ENCODE measurements at regions not wholly inside any gene's neighbourhood (a gene's known extent, or its start where the extent isn't known, plus 50 kb on each side); places are given as distances from the start of the nearest gene placed in this dataset.

GRCh38 chr4:188454575-188454974 is 315.3 kb downstream of the TRIML1 start:
- H3K4me1 Mint-ChIP-seq (ENCODE audit: low read depth, unreplicated experiment), result no peaks in the 10 kb centered on the region

GRCh38 chr4:188455062-188455752 is 316.0 kb downstream of the TRIML1 start:
- H3K4me1 Mint-ChIP-seq (ENCODE audit: low read depth, unreplicated experiment), result no peaks in the 10 kb centered on the region
- no peak for TF ChIP-seq CTCF (IDR thresholded peaks at IDR 0.05; ENCODE audit: partially characterized antibody, unreplicated experiment)
- no peak overlapping the region for H3K27ac Mint-ChIP-seq (ENCODE audit: unreplicated experiment)
- H3K9me3 Mint-ChIP-seq (ENCODE audit: unreplicated experiment), result no peaks in the 10 kb centered on the region
- no peaks in the 10 kb centered on the region for H3K36me3 Mint-ChIP-seq (ENCODE audit: unreplicated experiment)
- no peaks in the 10 kb centered on the region for H3K27me3 Mint-ChIP-seq (ENCODE audit: unreplicated experiment)
- no peak for DNase-seq
- H3K4me3 Mint-ChIP-seq (ENCODE audit: unreplicated experiment), result no peak overlapping the region

More at GRCh38 chr4:188454575-188454974, 315.3 kb downstream of the TRIML1 start:
- TF ChIP-seq CTCF (IDR thresholded peaks at IDR 0.05; ENCODE audit: partially characterized antibody, unreplicated experiment), result no peak
- Mint-ChIP-seq H3K4me3 (ENCODE audit: unreplicated experiment) (no peak overlapping the region), H3K27ac (ENCODE audit: unreplicated experiment) (no peak overlapping the region), H3K36me3 (ENCODE audit: unreplicated experiment) (no peaks in the 10 kb centered on the region), H3K27me3 (ENCODE audit: unreplicated experiment) (no peaks in the 10 kb centered on the region), H3K9me3 (ENCODE audit: unreplicated experiment) (no peaks in the 10 kb centered on the region)
- DNase-seq, result no peak

GRCh38 chr4:188459381-188459780 is 320.1 kb downstream of the TRIML1 start:
- no peak overlapping the region for H3K27ac Mint-ChIP-seq (ENCODE audit: unreplicated experiment)
- no peaks in the 10 kb centered on the region for H3K4me1 Mint-ChIP-seq (ENCODE audit: low read depth, unreplicated experiment)
- H3K9me3 Mint-ChIP-seq (ENCODE audit: unreplicated experiment), result peaks cover 2% of the 10 kb centered on the region
- no peak for TF ChIP-seq CTCF (IDR thresholded peaks at IDR 0.05; ENCODE audit: partially characterized antibody, unreplicated experiment)
- DNase-seq, result no peak
- peaks cover 4% of the 10 kb centered on the region for H3K36me3 Mint-ChIP-seq (ENCODE audit: unreplicated experiment)
- no peaks in the 10 kb centered on the region for H3K27me3 Mint-ChIP-seq (ENCODE audit: unreplicated experiment)
- no peak overlapping the region for H3K4me3 Mint-ChIP-seq (ENCODE audit: unreplicated experiment)

GRCh38 chr4:188463909-188464308 is 324.7 kb downstream of the TRIML1 start:
- H3K27ac Mint-ChIP-seq (ENCODE audit: unreplicated experiment), result no peak overlapping the region
- H3K36me3 Mint-ChIP-seq (ENCODE audit: unreplicated experiment), result peaks cover 4% of the 10 kb centered on the region
- peaks cover 2% of the 10 kb centered on the region for H3K9me3 Mint-ChIP-seq (ENCODE audit: unreplicated experiment)
- DNase-seq, result no peak
- TF ChIP-seq CTCF (IDR thresholded peaks at IDR 0.05; ENCODE audit: partially characterized antibody, unreplicated experiment), result no peak
- H3K27me3 Mint-ChIP-seq (ENCODE audit: unreplicated experiment), result no peaks in the 10 kb centered on the region
- no peaks in the 10 kb centered on the region for H3K4me1 Mint-ChIP-seq (ENCODE audit: low read depth, unreplicated experiment)
- H3K4me3 Mint-ChIP-seq (ENCODE audit: unreplicated experiment), result no peak overlapping the region

- no peak overlapping the region for H3K27ac Mint-ChIP-seq (ENCODE audit: unreplicated experiment)
- no peak overlapping the region for H3K4me3 Mint-ChIP-seq (ENCODE audit: unreplicated experiment)
- no peaks in the 10 kb centered on the region for H3K27me3 Mint-ChIP-seq (ENCODE audit: unreplicated experiment)
- peaks cover 2% of the 10 kb centered on the region for H3K9me3 Mint-ChIP-seq (ENCODE audit: unreplicated experiment)
- no peak for TF ChIP-seq CTCF (IDR thresholded peaks at IDR 0.05; ENCODE audit: partially characterized antibody, unreplicated experiment)
- H3K36me3 Mint-ChIP-seq (ENCODE audit: unreplicated experiment), result peaks cover 4% of the 10 kb centered on the region
- no peak for DNase-seq
- no peaks in the 10 kb centered on the region for H3K4me1 Mint-ChIP-seq (ENCODE audit: low read depth, unreplicated experiment)
Measured at GRCh38 chr4:188466001-188466400, 326.8 kb downstream of the TRIML1 start.

Measured in glutamatergic neuron (in vitro differentiated cells).